A673 (cell line): ENCODE measurements at regions not wholly inside any gene's neighbourhood (a gene's known extent, or its start where the extent isn't known, plus 50 kb on each side); places are given as distances from the start of the nearest gene placed in this dataset.

Experiments used
- EZH2 ChIP-seq: fragments of 200-600 bp; sonication (generic); IDR thresholded peaks from 2 replicates; pipeline ENCODE4 v1.6.1; 2017; ENCODE audit warnings: borderline replicate concordance, low read depth, mild to moderate bottlenecking, mixed read lengths, antibody characterized with exemption, low read length; ENCODE audit not compliant: poor library complexity, severe bottlenecking
- TF ChIP-seq, protein P1 (sequence below): fragments of 300-800, 200-600 bp; sonication (generic); conservative IDR thresholded peaks from 2 replicates; pipeline ENCODE4 v1.5.1; 2017; ENCODE audit warnings: low read depth, mild to moderate bottlenecking, antibody characterized with exemption, low read length, moderate library complexity, mixed read lengths

DNA sequence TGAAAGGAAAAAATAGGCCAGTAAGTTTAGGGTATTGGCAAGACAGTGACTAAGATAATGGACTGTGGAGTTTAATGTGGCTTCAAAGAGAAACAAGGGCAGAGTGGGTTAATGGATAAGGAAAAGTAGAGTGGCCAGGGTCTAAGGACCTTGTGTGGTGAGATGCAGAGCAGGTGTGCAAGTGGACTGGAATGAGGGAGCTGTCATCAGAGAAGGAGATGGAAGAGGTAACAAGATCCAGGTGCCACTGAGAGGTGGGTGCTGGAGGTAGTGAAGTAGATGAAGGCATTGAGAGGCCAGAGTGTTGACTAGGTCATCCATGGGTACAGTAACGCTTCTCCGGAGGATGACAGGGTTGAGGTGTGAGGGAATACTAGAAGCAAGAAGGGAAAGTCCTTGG is 136.1 kb downstream of the QRSL1 start:
- TF ChIP-seq, protein P1, sequence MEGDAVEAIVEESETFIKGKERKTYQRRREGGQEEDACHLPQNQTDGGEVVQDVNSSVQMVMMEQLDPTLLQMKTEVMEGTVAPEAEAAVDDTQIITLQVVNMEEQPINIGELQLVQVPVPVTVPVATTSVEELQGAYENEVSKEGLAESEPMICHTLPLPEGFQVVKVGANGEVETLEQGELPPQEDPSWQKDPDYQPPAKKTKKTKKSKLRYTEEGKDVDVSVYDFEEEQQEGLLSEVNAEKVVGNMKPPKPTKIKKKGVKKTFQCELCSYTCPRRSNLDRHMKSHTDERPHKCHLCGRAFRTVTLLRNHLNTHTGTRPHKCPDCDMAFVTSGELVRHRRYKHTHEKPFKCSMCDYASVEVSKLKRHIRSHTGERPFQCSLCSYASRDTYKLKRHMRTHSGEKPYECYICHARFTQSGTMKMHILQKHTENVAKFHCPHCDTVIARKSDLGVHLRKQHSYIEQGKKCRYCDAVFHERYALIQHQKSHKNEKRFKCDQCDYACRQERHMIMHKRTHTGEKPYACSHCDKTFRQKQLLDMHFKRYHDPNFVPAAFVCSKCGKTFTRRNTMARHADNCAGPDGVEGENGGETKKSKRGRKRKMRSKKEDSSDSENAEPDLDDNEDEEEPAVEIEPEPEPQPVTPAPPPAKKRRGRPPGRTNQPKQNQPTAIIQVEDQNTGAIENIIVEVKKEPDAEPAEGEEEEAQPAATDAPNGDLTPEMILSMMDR = no peak
- no peak for TF ChIP-seq EZH2
